Epithelial cell of esophagus (primary cell): ENCODE measurements at regions not wholly inside any gene's neighbourhood (a gene's known extent, or its start where the extent isn't known, plus 50 kb on each side); places are given as distances from the start of the nearest gene placed in this dataset.

Source experiments
- DNase-seq: peaks from one replicate; pipeline ENCODE4 v3.0.0; 2010; ENCODE audit warnings: low read depth
- H3K4me3 ChIP-seq: 2 replicates; pipeline ENCODE4 v1.5.1; 2011; ENCODE audit warnings: mild to moderate bottlenecking, low read length, control low read depth
- TF ChIP-seq, protein P1 (sequence below): IDR thresholded peaks from 2 replicates; pipeline ENCODE4 v1.5.1; 2011; ENCODE audit warnings: low read depth, mild to moderate bottlenecking, low read length, control low read depth, inconsistent platforms; ENCODE audit not compliant: insufficient read depth; ENCODE audit errors: missing control alignments

DNA sequence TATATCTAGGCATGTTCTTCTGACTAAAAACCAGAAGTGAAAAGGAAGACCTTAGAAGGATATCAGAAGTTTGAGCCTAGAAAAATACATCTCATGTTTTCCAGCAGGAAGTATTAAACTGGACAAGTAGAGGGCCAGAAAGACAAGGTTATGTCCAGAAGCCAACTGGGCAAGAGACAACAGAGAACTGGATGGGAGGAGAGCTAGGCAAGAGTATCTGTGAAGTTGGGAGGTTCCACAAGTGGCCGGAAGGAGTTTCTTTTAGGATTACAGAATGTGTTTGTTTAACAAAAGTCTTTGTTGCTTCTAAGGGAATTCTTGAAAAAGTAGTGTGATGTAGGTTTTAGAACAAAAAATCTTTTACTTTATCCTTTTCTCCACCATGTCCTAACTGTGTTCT, 86.4 kb downstream of the CYP26A1 start:
- TF ChIP-seq, protein P1, sequence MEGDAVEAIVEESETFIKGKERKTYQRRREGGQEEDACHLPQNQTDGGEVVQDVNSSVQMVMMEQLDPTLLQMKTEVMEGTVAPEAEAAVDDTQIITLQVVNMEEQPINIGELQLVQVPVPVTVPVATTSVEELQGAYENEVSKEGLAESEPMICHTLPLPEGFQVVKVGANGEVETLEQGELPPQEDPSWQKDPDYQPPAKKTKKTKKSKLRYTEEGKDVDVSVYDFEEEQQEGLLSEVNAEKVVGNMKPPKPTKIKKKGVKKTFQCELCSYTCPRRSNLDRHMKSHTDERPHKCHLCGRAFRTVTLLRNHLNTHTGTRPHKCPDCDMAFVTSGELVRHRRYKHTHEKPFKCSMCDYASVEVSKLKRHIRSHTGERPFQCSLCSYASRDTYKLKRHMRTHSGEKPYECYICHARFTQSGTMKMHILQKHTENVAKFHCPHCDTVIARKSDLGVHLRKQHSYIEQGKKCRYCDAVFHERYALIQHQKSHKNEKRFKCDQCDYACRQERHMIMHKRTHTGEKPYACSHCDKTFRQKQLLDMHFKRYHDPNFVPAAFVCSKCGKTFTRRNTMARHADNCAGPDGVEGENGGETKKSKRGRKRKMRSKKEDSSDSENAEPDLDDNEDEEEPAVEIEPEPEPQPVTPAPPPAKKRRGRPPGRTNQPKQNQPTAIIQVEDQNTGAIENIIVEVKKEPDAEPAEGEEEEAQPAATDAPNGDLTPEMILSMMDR = no peak
- H3K4me3 ChIP-seq = no peak overlapping the region
- no peak for DNase-seq

DNA sequence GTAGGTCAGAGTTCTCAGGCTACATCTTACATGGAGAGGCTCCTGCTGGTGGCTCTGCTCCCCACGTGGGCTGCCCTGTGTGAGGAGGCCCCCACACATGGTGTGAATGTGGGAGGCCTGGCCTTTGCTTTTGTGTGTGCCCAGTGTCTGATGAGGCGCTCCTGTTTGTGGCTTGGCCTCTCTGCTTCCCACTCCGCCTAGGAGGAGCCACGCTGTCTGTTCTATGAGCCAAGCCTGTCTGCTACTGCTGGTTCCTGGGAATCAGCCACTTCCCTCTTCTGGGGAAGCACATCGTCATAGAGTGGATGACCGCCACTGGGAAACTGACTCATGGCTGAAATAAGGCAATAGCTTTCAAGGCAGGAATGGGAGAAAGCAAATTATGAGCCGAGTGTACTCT, 87.1 kb downstream of the CYP26A1 start:
- H3K4me3 ChIP-seq = no peak overlapping the region
- TF ChIP-seq, protein P1 = no peak
- peak; percentile 59 for DNase-seq

DNA sequence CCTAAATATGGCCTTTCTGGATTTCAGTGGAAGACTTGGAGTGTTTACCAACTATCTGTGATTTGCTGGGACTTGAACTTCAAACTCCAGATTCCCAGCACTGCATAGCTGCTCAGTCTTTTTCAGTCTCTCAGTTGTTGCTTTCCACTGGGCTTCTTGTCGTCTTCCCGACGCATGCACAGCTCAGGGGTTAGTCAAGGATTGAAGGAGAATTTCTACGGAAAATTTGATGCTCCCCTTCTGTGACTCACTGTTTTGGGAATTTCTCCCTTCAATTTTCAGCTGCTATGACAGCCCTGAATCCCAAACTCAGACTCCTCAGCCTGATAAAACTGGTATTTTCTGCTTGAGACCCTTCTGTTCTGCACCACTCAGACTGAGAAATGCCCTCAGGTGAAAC, 91.7 kb downstream of the CYP26A1 start:
- TF ChIP-seq, protein P1 = no peak
- DNase-seq = no peak
- no peak overlapping the region for H3K4me3 ChIP-seq

DNA sequence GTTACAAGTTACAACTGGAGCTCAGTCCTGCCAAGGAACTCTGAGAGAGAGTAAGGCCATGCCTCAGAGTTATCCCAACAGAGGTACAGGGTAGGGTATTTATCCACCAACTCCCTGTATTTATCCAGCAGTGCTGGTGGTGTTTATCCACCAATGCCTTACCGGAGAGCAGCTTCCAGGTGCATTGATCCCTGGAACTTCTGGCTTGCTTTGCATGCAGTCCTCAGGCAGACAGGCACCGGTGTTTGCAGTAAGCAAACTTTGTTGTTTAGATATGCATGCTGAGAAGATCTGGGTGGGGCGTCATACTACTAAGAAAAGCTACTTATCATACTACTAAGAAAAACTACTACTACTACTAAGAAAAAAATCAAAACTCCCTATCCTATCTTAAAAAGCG, 92.4 kb downstream of the CYP26A1 start:
- H3K4me3 ChIP-seq = no peak overlapping the region
- TF ChIP-seq, protein P1 = no peak
- no peak for DNase-seq

- H3K4me3 ChIP-seq = no peak overlapping the region
- DNase-seq = no peak
- TF ChIP-seq, protein P1 = no peak
Measured at GRCh38 chr10:93171837-93172236, 98.1 kb downstream of the CYP26A1 start.

DNA sequence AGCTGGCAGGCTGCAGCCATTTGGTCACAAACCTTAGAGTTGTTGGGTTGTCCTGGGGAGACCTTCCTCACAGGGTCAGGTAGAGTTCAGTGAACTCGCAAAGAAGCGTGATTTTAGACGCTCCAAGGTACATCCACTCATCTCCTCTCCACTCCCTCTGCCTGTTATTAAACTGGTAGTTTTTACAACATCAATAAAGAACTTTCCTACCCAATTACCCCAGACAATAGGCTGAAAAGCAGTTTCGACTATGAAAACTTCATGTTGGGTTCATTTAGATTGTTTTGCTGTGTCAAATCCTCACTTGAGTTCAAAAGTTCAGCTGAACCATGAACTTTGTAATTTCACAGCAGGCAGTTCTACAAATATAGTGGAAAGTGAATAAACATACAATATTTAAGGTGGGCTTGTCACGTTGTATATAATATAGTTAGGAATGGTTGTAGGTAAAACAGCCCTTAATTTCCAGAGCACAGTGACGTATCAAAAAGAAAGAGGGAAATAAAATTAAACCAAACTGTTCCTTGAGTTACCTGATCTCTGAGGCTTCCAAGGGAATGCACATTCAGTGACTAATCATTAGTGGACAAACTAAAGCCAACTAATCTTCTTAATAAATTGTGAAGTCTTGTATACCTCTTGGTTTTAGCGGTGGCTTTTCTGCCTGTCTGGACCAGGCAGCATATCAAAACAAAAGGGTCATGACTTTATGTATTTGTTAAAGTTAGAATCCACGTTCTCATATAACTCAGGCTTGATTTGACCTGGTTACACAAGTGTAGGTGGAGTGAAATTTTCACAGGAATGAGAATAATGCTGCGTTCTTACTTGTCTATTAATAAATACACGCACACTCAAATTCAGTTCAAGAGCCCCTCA, 100.5 kb downstream of the CYP26A1 start:
- no peak overlapping the region for H3K4me3 ChIP-seq

GRCh38 chr10:93175490-93175889, 101.8 kb downstream of the CYP26A1 start:
- no peak for DNase-seq
- no peak overlapping the region for H3K4me3 ChIP-seq
- TF ChIP-seq, protein P1 = no peak

More for the DNA sequence above, 100.5 kb downstream of the CYP26A1 start:
- DNase-seq = peak; percentile 15
- TF ChIP-seq, protein P1 = no peak
